Endothelial cell of umbilical vein (primary cell): ENCODE measurements at regions not wholly inside any gene's neighbourhood (a gene's known extent, or its start where the extent isn't known, plus 50 kb on each side); places are given as distances from the start of the nearest gene placed in this dataset.
A peak's percentile ranks its signal among the peaks of the same experiment; 100 is the strongest.

Experiments
- BruUV-seq: library from RNA; stranded (reverse); fragments of 400-500 nt; replicated peaks from 2 replicates; lab custom pipeline; 2021; lab: Mats Ljungman, UMichigan
- CTCF ChIA-PET: fragments of 300-600, 350-600 bp; sonication (Branson Sonifier 250); formaldehyde crosslinking; loops from one replicate; lab custom pipeline; 2021; ENCODE audit warnings: antibody characterized with exemption, inconsistent platforms; lab: Charles Lee
- POLR2A ChIA-PET: fragments of 300-600, 350-600 bp; sonication (Branson Sonifier 250); formaldehyde crosslinking; loops from one replicate; lab custom pipeline; 2021; ENCODE audit warnings: antibody characterized with exemption, inconsistent platforms; lab: Charles Lee
- DNase-seq: peaks from one replicate; pipeline ENCODE4 v3.0.0-alpha.2; 2011; ENCODE audit warnings: low read depth, low spot score
- FAIRE-seq: peaks from 2 replicates; lab custom pipeline; 2011; peaks lifted over from hg19 to GRCh38; lab: Jason Lieb, UNC
- H2AFZ ChIP-seq: 2 replicates; pipeline ENCODE4 v1.6.0; 2012; ENCODE audit warnings: low read depth, low read length, control low read depth, inconsistent platforms
- H3K27ac ChIP-seq: 2 replicates; pipeline ENCODE4 v1.5.1; 2011; ENCODE audit warnings: low read depth, mild to moderate bottlenecking, control low read depth, low read length, moderate library complexity; ENCODE audit not compliant: insufficient read depth
- H3K27me3 ChIP-seq, 2 experiments: 2 replicates each; pipeline versions ENCODE4 v1.6.0 to v1.6.1; 2011; ENCODE audit warnings: low read length in 2 of 2, mixed read lengths in 1 of 2; ENCODE audit not compliant: control insufficient read depth in 2 of 2, insufficient read depth in 2 of 2
- H3K36me3 ChIP-seq, 2 experiments: 2 replicates in 1 of 2; 3 replicates in 1 of 2; pipeline ENCODE4 v1.5.1; 2011; ENCODE audit warnings: low read length in 2 of 2, mild to moderate bottlenecking in 1 of 2, moderate library complexity in 1 of 2; ENCODE audit not compliant: control insufficient read depth in 2 of 2, insufficient read depth in 2 of 2; ENCODE audit errors: extremely low read depth in 1 of 2
- H3K4me1 ChIP-seq: 3 replicates; pipeline ENCODE4 v1.5.1; 2011; ENCODE audit warnings: mild to moderate bottlenecking, low read length; ENCODE audit not compliant: control insufficient read depth, insufficient read depth; ENCODE audit errors: extremely low read depth
- H3K4me2 ChIP-seq: 2 replicates; pipeline ENCODE4 v1.6.1; 2011; ENCODE audit warnings: low read length, control low read depth, mixed read lengths; ENCODE audit not compliant: insufficient read depth
- H3K4me3 ChIP-seq, 3 experiments: fragments of 200-600 bp in 1 of 3; sonication (generic), shearing (Covaris generic) in 1 of 3; replicated peaks in 1 of 3; 2 replicates each; pipeline ENCODE4 v1.5.1; 2011 to 2016; ENCODE audit warnings: control low read depth in 3 of 3, low read length in 3 of 3, mild to moderate bottlenecking in 2 of 3, inconsistent platforms in 1 of 3, low read depth in 1 of 3, moderate library complexity in 1 of 3; ENCODE audit not compliant: insufficient read depth in 1 of 3
- H3K79me2 ChIP-seq: 2 replicates; pipeline ENCODE4 v1.6.0; 2012; ENCODE audit warnings: low read length, inconsistent platforms; ENCODE audit not compliant: control insufficient read depth, insufficient read depth
- H3K9ac ChIP-seq: replicated peaks from 2 replicates; pipeline ENCODE3; 2011; ENCODE audit warnings: low read length, control low read depth; ENCODE audit not compliant: insufficient read depth; ENCODE audit errors: extremely low read depth
- H3K9me1 ChIP-seq: replicated peaks from 3 replicates; pipeline ENCODE4 v1.6.0; 2011; ENCODE audit warnings: mild to moderate bottlenecking, low read length; ENCODE audit not compliant: control insufficient read depth, insufficient read depth; ENCODE audit errors: extremely low read depth
- H3K9me3 ChIP-seq: replicated peaks from 2 replicates; pipeline ENCODE4 v1.5.1; 2012; ENCODE audit warnings: low read length, inconsistent platforms; ENCODE audit not compliant: control insufficient read depth, insufficient read depth
- H4K20me1 ChIP-seq: replicated peaks from 2 replicates; pipeline ENCODE3; 2011; ENCODE audit warnings: mild to moderate bottlenecking, low read length; ENCODE audit not compliant: control insufficient read depth, insufficient read depth; ENCODE audit errors: extremely low read depth
- CTCF ChIP-seq, 2 donors: IDR thresholded peaks; 1 replicate in 1 of 2; 2 replicates in 1 of 2; pipeline ENCODE4 v1.5.1; 2011; ENCODE audit warnings: low read length in 2 of 2, mild to moderate bottlenecking in 2 of 2, moderate library complexity in 2 of 2, control low read depth in 1 of 2, inconsistent platforms in 1 of 2, low read depth in 1 of 2; ENCODE audit not compliant: insufficient read depth in 1 of 2; ENCODE audit errors: extremely low read depth in 1 of 2
- EZH2 ChIP-seq: IDR thresholded peaks from 2 replicates; pipeline ENCODE4 v1.6.1; 2012; ENCODE audit warnings: borderline replicate concordance, low read depth, mild to moderate bottlenecking, moderate library complexity, low read length, inconsistent platforms; ENCODE audit not compliant: severe bottlenecking
- FOS ChIP-seq: IDR thresholded peaks from 2 replicates; pipeline ENCODE4 v1.6.1; 2011; ENCODE audit warnings: mild to moderate bottlenecking, low read length, moderate library complexity, borderline replicate concordance; ENCODE audit not compliant: insufficient read depth
- GATA2 ChIP-seq: IDR thresholded peaks from 2 replicates; pipeline ENCODE4 v1.7.0; 2011; ENCODE audit warnings: low read depth, mild to moderate bottlenecking, moderate library complexity, mixed read lengths, low read length; ENCODE audit not compliant: insufficient read length, insufficient read depth
- JUN ChIP-seq: IDR thresholded peaks from 2 replicates; pipeline ENCODE4 v1.6.1; 2011; ENCODE audit warnings: borderline replicate concordance, low read depth; ENCODE audit not compliant: insufficient read length, insufficient read depth
- MAX ChIP-seq: IDR thresholded peaks from 2 replicates; pipeline ENCODE4 v1.6.1; 2011; ENCODE audit not compliant: insufficient read depth, insufficient read length
- POLR2A ChIP-seq: IDR thresholded peaks from 2 replicates; pipeline ENCODE4 v1.6.1; 2012; ENCODE audit warnings: low read depth, mild to moderate bottlenecking, control low read depth, low read length
- POLR2AphosphoS5 ChIP-seq: IDR thresholded peaks from 2 replicates; pipeline ENCODE4 v1.6.1; 2012; ENCODE audit warnings: low read depth, mild to moderate bottlenecking, control low read depth, low read length, moderate library complexity; ENCODE audit not compliant: insufficient read depth
- dilution Hi-C: fragments of 300-500 bp; cut with MboI; formaldehyde crosslinking; loops from one replicate; pipeline ENCODE4 v1.15.0; 2019; ENCODE audit warnings: low sequenced_read_pairs; ENCODE audit not compliant: extremely low pct_ligation_motif_present
- intact Hi-C: fragments of 100-400 bp; cut with micrococcal nuclease; formaldehyde crosslinking; loops from one replicate; pipeline ENCODE4 v1.10.0; 2022

GRCh38 chr11:123330471-123330870 is 99.6 kb upstream of the GRAMD1B start:
- intact Hi-C loops = no loop called here
- Histone ChIP-seq H3K9me3 (no peaks in the 10 kb centered on the region), H3K4me3 (no peak overlapping the region), H3K27ac (no peak overlapping the region), H3K79me2 (no peaks in the 10 kb centered on the region), H3K9ac (no peak overlapping the region), H3K36me3 (no peaks in the 10 kb centered on the region), H2AFZ (no peak overlapping the region), H3K27me3 (peaks cover 0 to 5% of the 10 kb centered on the region in 2 experiments), H3K9me1 (no peaks in the 10 kb centered on the region), H3K4me2 (no peak overlapping the region), H4K20me1 (no peaks in the 10 kb centered on the region), H3K4me1 (no peaks in the 10 kb centered on the region)
- no TSS peak for BruUV-seq
- peak; percentile 7 for DNase-seq
- ChIA-PET CTCF (interaction anchor here (1.9 kb wide), 1 partner anchor 145 kb away, joined by 5 read pairs; no protein-coding TSS in a partner anchor), POLR2A (no interaction called here)
- FAIRE-seq = no peak
- dilution Hi-C loops = no loop called here
- no peak for TF ChIP-seq GATA2
- TF ChIP-seq POLR2A = no peak
- TF ChIP-seq MAX = no peak
- no peak for TF ChIP-seq JUN
- no peak for TF ChIP-seq FOS
- no peak for TF ChIP-seq POLR2AphosphoS5
- TF ChIP-seq EZH2 = no peak
- no peak for TF ChIP-seq CTCF (IDR thresholded peaks at IDR 0.05; ENCODE audit: extremely low read depth in 1 of 2, insufficient read depth in 1 of 2, low read depth in 1 of 2, low read length in 2 of 2)
